CD4-positive, alpha-beta T cell (primary cell): ENCODE measurements at regions not wholly inside any gene's neighbourhood (a gene's known extent, or its start where the extent isn't known, plus 50 kb on each side); places are given as distances from the start of the nearest gene placed in this dataset.

Experiments used
- ATAC-seq: fragments of 200-7000 bp; cut with Tn5 transposase; one replicate; pipeline ENCODE4 v1.10.0; 2022; ENCODE audit warnings: mild to moderate bottlenecking; ENCODE audit not compliant: poor library complexity
- CTCF ChIA-PET: fragments of 350-600 bp; sonication (Branson Sonifier 250); formaldehyde crosslinking; loops from one replicate; lab custom pipeline; 2021; ENCODE audit warnings: antibody characterized with exemption, inconsistent platforms; lab: Charles Lee
- POLR2A ChIA-PET: fragments of 350-600 bp; sonication (Branson Sonifier 250); formaldehyde crosslinking; loops from one replicate; lab custom pipeline; 2021; ENCODE audit warnings: antibody characterized with exemption, inconsistent platforms; lab: Charles Lee
- DNase-seq, 14 experiments: peaks; one replicate each; pipeline ENCODE4 v3.0.0-alpha.2; 2013 to 2020; ENCODE audit warnings: mixed read lengths in 2 of 14
- H3K27ac ChIP-seq, 2 donors: one replicate each; pipeline versions ENCODE4 v1.5.1 to v1.7.0; 2013; ENCODE audit warnings: low read length in 2 of 2, low read depth in 1 of 2, mild to moderate bottlenecking in 1 of 2
- H3K27me3 ChIP-seq, 2 experiments: 1 replicate in 1 of 2; 2 replicates in 1 of 2; pipeline versions ENCODE4 v1.6.1 to v1.7.0; 2013; ENCODE audit warnings: low read length in 2 of 2, control low read depth in 1 of 2, mild to moderate bottlenecking in 1 of 2, moderate library complexity in 1 of 2; ENCODE audit not compliant: insufficient read depth in 2 of 2, control insufficient read depth in 1 of 2
- H3K36me3 ChIP-seq: one replicate; pipeline ENCODE4 v1.6.1; 2013; ENCODE audit warnings: low read length, control low read depth; ENCODE audit not compliant: insufficient read depth
- H3K4me1 ChIP-seq: one replicate; pipeline ENCODE4 v1.6.1; 2013; ENCODE audit warnings: low read length, control low read depth; ENCODE audit not compliant: insufficient read depth
- H3K4me3 ChIP-seq: one replicate; pipeline ENCODE4 v1.5.1; 2013; ENCODE audit warnings: mild to moderate bottlenecking, low read length, moderate library complexity
- H3K9me3 ChIP-seq, 2 experiments: 1 replicate in 1 of 2; 2 replicates in 1 of 2; pipeline versions ENCODE4 v1.6.1 to v1.7.0; 2013; ENCODE audit warnings: low read length in 2 of 2, mild to moderate bottlenecking in 2 of 2, control low read depth in 1 of 2, moderate library complexity in 1 of 2; ENCODE audit not compliant: control insufficient read depth in 1 of 2, insufficient read depth in 1 of 2
- H3K27ac Mint-ChIP-seq: one replicate; pipeline ENCODE4 v1.8.0; 2020; ENCODE audit warnings: mixed read lengths
- H3K27me3 Mint-ChIP-seq: one replicate; pipeline ENCODE4 v1.8.0; 2021; ENCODE audit warnings: mixed read lengths
- H3K36me3 Mint-ChIP-seq: one replicate; pipeline ENCODE4 v1.8.0; 2021; ENCODE audit warnings: low read depth, mixed read lengths
- H3K4me1 Mint-ChIP-seq: one replicate; pipeline ENCODE4 v1.8.0; 2021; ENCODE audit warnings: low read depth, mixed read lengths
- H3K4me3 Mint-ChIP-seq: one replicate; pipeline ENCODE4 v1.8.0; 2020; ENCODE audit warnings: mild to moderate bottlenecking, mixed read lengths
- H3K9me3 Mint-ChIP-seq: one replicate; pipeline ENCODE4 v1.8.0; 2020; ENCODE audit warnings: mixed read lengths
- intact Hi-C, 2 experiments: fragments of 100-400 bp; cut with DNase I in 1 of 2; cut with micrococcal nuclease in 1 of 2; formaldehyde crosslinking; loops; one replicate each; pipeline versions ENCODE4 v1.15.1 to v1.9.0; 2023 to 2025; cut with DNase I, micrococcal nuclease
- TF ChIP-seq, protein P1 (sequence below): fragments of 200-600 bp; IDR thresholded peaks from one replicate; pipeline ENCODE4 v1.8.0; 2022; ENCODE audit warnings: antibody characterized with exemption, mild to moderate bottlenecking

GRCh38 chr1:14103878-14104430 is 404.0 kb downstream of the PRDM2 start:
- Histone ChIP-seq H3K4me3 (no peak overlapping the region), H3K27ac (no peak overlapping the region), H3K9me3 (no peaks in the 10 kb centered on the region), H3K36me3 (no peaks in the 10 kb centered on the region), H3K4me1 (no peaks in the 10 kb centered on the region), H3K27me3 (peaks cover 0 to 3% of the 10 kb centered on the region in 2 experiments)
- ATAC-seq (no peak), DNase-seq (no peak)
- ChIA-PET CTCF (no interaction called here), POLR2A (no interaction called here)
- intact Hi-C loops, result no loop called here
- TF ChIP-seq, protein P1, sequence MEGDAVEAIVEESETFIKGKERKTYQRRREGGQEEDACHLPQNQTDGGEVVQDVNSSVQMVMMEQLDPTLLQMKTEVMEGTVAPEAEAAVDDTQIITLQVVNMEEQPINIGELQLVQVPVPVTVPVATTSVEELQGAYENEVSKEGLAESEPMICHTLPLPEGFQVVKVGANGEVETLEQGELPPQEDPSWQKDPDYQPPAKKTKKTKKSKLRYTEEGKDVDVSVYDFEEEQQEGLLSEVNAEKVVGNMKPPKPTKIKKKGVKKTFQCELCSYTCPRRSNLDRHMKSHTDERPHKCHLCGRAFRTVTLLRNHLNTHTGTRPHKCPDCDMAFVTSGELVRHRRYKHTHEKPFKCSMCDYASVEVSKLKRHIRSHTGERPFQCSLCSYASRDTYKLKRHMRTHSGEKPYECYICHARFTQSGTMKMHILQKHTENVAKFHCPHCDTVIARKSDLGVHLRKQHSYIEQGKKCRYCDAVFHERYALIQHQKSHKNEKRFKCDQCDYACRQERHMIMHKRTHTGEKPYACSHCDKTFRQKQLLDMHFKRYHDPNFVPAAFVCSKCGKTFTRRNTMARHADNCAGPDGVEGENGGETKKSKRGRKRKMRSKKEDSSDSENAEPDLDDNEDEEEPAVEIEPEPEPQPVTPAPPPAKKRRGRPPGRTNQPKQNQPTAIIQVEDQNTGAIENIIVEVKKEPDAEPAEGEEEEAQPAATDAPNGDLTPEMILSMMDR, result no peak
- Mint-ChIP-seq H3K27me3 (peaks cover 22% of the 10 kb centered on the region), H3K9me3 (no peaks in the 10 kb centered on the region), H3K36me3 (no peaks in the 10 kb centered on the region), H3K4me1 (no peaks in the 10 kb centered on the region), H3K27ac (no peak overlapping the region), H3K4me3 (no peak overlapping the region)

GRCh38 chr1:14106126-14106525 is 406.1 kb downstream of the PRDM2 start:
- H3K27ac Mint-ChIP-seq, result no peak overlapping the region
- CTCF ChIA-PET, result no interaction called here
- no peaks in the 10 kb centered on the region for H3K36me3 Mint-ChIP-seq
- no peaks in the 10 kb centered on the region for H3K9me3 Mint-ChIP-seq
- peaks cover 18% of the 10 kb centered on the region for H3K27me3 Mint-ChIP-seq
- DNase-seq, result no peak
- intact Hi-C loops, result no loop called here
- H3K4me1 Mint-ChIP-seq, result no peaks in the 10 kb centered on the region
- Histone ChIP-seq H3K36me3 (no peaks in the 10 kb centered on the region), H3K4me3 (no peak overlapping the region), H3K27ac (no peak overlapping the region), H3K9me3 (no peaks in the 10 kb centered on the region), H3K27me3 (no peaks in the 10 kb centered on the region), H3K4me1 (no peaks in the 10 kb centered on the region)
- TF ChIP-seq, protein P1, result no peak
- ATAC-seq, result no peak
- H3K4me3 Mint-ChIP-seq, result no peak overlapping the region
- POLR2A ChIA-PET, result no interaction called here

- H3K27ac ChIP-seq, result no peak overlapping the region
- TF ChIP-seq, protein P1, result no peak
- H3K9me3 ChIP-seq, result no peaks in the 10 kb centered on the region
- H3K4me1 ChIP-seq, result no peaks in the 10 kb centered on the region
- H3K36me3 ChIP-seq, result no peaks in the 10 kb centered on the region
- Mint-ChIP-seq H3K36me3 (no peaks in the 10 kb centered on the region), H3K4me3 (no peak overlapping the region), H3K9me3 (no peaks in the 10 kb centered on the region), H3K27me3 (peaks cover 13% of the 10 kb centered on the region), H3K27ac (no peak overlapping the region), H3K4me1 (no peaks in the 10 kb centered on the region)
- POLR2A ChIA-PET, result no interaction called here
- ATAC-seq (no peak), DNase-seq (no peak)
- no peaks in the 10 kb centered on the region for H3K27me3 ChIP-seq
- no peak overlapping the region for H3K4me3 ChIP-seq
- intact Hi-C loops, result no loop called here
- CTCF ChIA-PET, result no interaction called here
These were observed 406.8 kb downstream of the PRDM2 start for GRCh38 chr1:14106679-14107313.
